ENCODE measurements at regions not wholly inside any gene's neighbourhood (a gene's known extent, or its start where the extent isn't known, plus 50 kb on each side); places are given as distances from the start of the nearest gene placed in this dataset.

- H3K27me3 ChIP-seq (ENCODE audit: control insufficient read depth in 2 of 2, insufficient read depth in 2 of 2, low read length in 2 of 2): no peaks in the 10 kb centered on the region
- Mint-ChIP-seq H3K9me3 (no peaks in the 10 kb centered on the region), H3K4me3 (peak overlapping the region in 1 of 10 donors; percentile 39), H3K36me3 (peaks cover 0 to 31% (median 9%) of the 10 kb centered on the region in 5 donors), H3K27me3 (no peaks in the 10 kb centered on the region), H3K27ac (peak overlapping the region in 6 of 9 donors; percentile 17 to 73 (median 58)), H3K4me1 (peaks cover 7 to 27% (median 16%) of the 10 kb centered on the region in 7 donors)
- no peak overlapping the region for H3K27ac ChIP-seq (ENCODE audit: low read depth, low read length)
- ATAC-seq: no peak
- POLR2A ChIA-PET: no interaction called here
- H3K4me3 ChIP-seq (ENCODE audit: low read length): no peak overlapping the region
- no peaks in the 10 kb centered on the region for H3K9me3 ChIP-seq (ENCODE audit: control insufficient read depth in 2 of 3, low read length in 3 of 3)
- no peak for DNase-seq
- intact Hi-C loops (cut with micrococcal nuclease): no loop called here
- H3K4me1 ChIP-seq (ENCODE audit: control insufficient read depth in 2 of 2, insufficient read depth in 2 of 2, low read length in 2 of 2): no peaks in the 10 kb centered on the region
- no peaks in the 10 kb centered on the region for H3K36me3 ChIP-seq (ENCODE audit: control insufficient read depth in 2 of 3, insufficient read depth in 3 of 3, low read length in 3 of 3)
- CTCF ChIA-PET: interaction anchor here (2.2 kb wide), 1 partner anchor 26 kb away, joined by 6 read pairs; no protein-coding TSS in a partner anchor
These were observed 91.9 kb upstream of the TMEM45B start for GRCh38 chr11:129723761-129724162.

- Histone ChIP-seq H3K27ac (ENCODE audit: low read depth, low read length) (no peak overlapping the region), H3K4me1 (ENCODE audit: control insufficient read depth in 2 of 2, insufficient read depth in 2 of 2, low read length in 2 of 2) (no peaks in the 10 kb centered on the region), H3K9me3 (ENCODE audit: control insufficient read depth in 2 of 3, low read length in 3 of 3) (no peaks in the 10 kb centered on the region), H3K27me3 (ENCODE audit: control insufficient read depth in 2 of 2, insufficient read depth in 2 of 2, low read length in 2 of 2) (no peaks in the 10 kb centered on the region), H3K4me3 (ENCODE audit: low read length) (no peak overlapping the region), H3K36me3 (ENCODE audit: control insufficient read depth in 2 of 3, insufficient read depth in 3 of 3, low read length in 3 of 3) (no peaks in the 10 kb centered on the region)
- no peak overlapping the region for H3K4me3 Mint-ChIP-seq
- ATAC-seq (no peak), DNase-seq (no peak)
- ChIA-PET CTCF (no interaction called here), POLR2A (no interaction called here)
- peaks cover 0 to 2% (median 0%) of the 10 kb centered on the region in 11 donors for H3K9me3 Mint-ChIP-seq
- H3K27me3 Mint-ChIP-seq: no peaks in the 10 kb centered on the region
- intact Hi-C loops (cut with micrococcal nuclease): no loop called here
- H3K4me1 Mint-ChIP-seq: peaks cover 7 to 27% (median 16%) of the 10 kb centered on the region in 7 donors
- H3K36me3 Mint-ChIP-seq: peaks cover 0 to 31% (median 9%) of the 10 kb centered on the region in 5 donors
- H3K27ac Mint-ChIP-seq: peak overlapping the region in 1 of 9 donors; percentile 73
These were observed 90.8 kb upstream of the TMEM45B start for GRCh38 chr11:129724866-129725265.

- ATAC-seq: no peak
These were observed 89.5 kb upstream of the TMEM45B start for GRCh38 chr11:129726179-129726578.

GRCh38 chr11:129728581-129728980 is 87.1 kb upstream of the TMEM45B start:
- no peak overlapping the region for H3K4me3 ChIP-seq (ENCODE audit: low read length)
- Mint-ChIP-seq H3K27me3 (no peaks in the 10 kb centered on the region), H3K36me3 (peaks cover 0 to 38% (median 13%) of the 10 kb centered on the region in 5 donors), H3K9me3 (peaks cover 0 to 2% (median 0%) of the 10 kb centered on the region in 11 donors), H3K27ac (no peak overlapping the region), H3K4me3 (no peak overlapping the region), H3K4me1 (peaks cover 0 to 11% (median 5%) of the 10 kb centered on the region in 7 donors)
- no peak overlapping the region for H3K27ac ChIP-seq (ENCODE audit: low read depth, low read length)
- no peaks in the 10 kb centered on the region for H3K27me3 ChIP-seq (ENCODE audit: control insufficient read depth in 2 of 2, insufficient read depth in 2 of 2, low read length in 2 of 2)
- no peaks in the 10 kb centered on the region for H3K4me1 ChIP-seq (ENCODE audit: control insufficient read depth in 2 of 2, insufficient read depth in 2 of 2, low read length in 2 of 2)
- DNase-seq (no peak), ATAC-seq (no peak)
- ChIA-PET CTCF (interaction anchor here (0.6 kb wide), 1 partner anchor 24 kb away, joined by 3 read pairs; no protein-coding TSS in a partner anchor), POLR2A (no interaction called here)
- intact Hi-C loops (cut with micrococcal nuclease): no loop called here
- H3K36me3 ChIP-seq (ENCODE audit: control insufficient read depth in 2 of 3, insufficient read depth in 3 of 3, low read length in 3 of 3): no peaks in the 10 kb centered on the region
- H3K9me3 ChIP-seq (ENCODE audit: control insufficient read depth in 2 of 3, low read length in 3 of 3): no peaks in the 10 kb centered on the region

More at GRCh38 chr11:129726179-129726578, 89.5 kb upstream of the TMEM45B start:
- Mint-ChIP-seq H3K9me3 (peaks cover 0 to 2% (median 0%) of the 10 kb centered on the region in 11 donors), H3K36me3 (peaks cover 0 to 32% (median 13%) of the 10 kb centered on the region in 5 donors), H3K27ac (no peak overlapping the region), H3K4me1 (peaks cover 8 to 27% (median 16%) of the 10 kb centered on the region in 7 donors), H3K4me3 (no peak overlapping the region), H3K27me3 (no peaks in the 10 kb centered on the region)
- H3K27ac ChIP-seq (ENCODE audit: low read depth, low read length): no peak overlapping the region
- H3K4me1 ChIP-seq (ENCODE audit: control insufficient read depth in 2 of 2, insufficient read depth in 2 of 2, low read length in 2 of 2): no peaks in the 10 kb centered on the region
- intact Hi-C loops (cut with micrococcal nuclease): no loop called here
- ChIA-PET POLR2A (no interaction called here), CTCF (interaction anchor here (0.9 kb wide), 1 partner anchor 24 kb away, joined by 4 read pairs; no protein-coding TSS in a partner anchor)
- no peaks in the 10 kb centered on the region for H3K27me3 ChIP-seq (ENCODE audit: control insufficient read depth in 2 of 2, insufficient read depth in 2 of 2, low read length in 2 of 2)
- DNase-seq: no peak
- H3K9me3 ChIP-seq (ENCODE audit: control insufficient read depth in 2 of 3, low read length in 3 of 3): no peaks in the 10 kb centered on the region
- H3K36me3 ChIP-seq (ENCODE audit: control insufficient read depth in 2 of 3, insufficient read depth in 3 of 3, low read length in 3 of 3): no peaks in the 10 kb centered on the region
- no peak overlapping the region for H3K4me3 ChIP-seq (ENCODE audit: low read length)

- H3K4me1 Mint-ChIP-seq: peaks cover 0 to 8% (median 2%) of the 10 kb centered on the region in 7 donors
- peaks cover 0 to 2% (median 0%) of the 10 kb centered on the region in 11 donors for H3K9me3 Mint-ChIP-seq
- Histone ChIP-seq H3K4me1 (ENCODE audit: control insufficient read depth in 2 of 2, insufficient read depth in 2 of 2, low read length in 2 of 2) (no peaks in the 10 kb centered on the region), H3K4me3 (ENCODE audit: low read length) (no peak overlapping the region), H3K27me3 (ENCODE audit: control insufficient read depth in 2 of 2, insufficient read depth in 2 of 2, low read length in 2 of 2) (no peaks in the 10 kb centered on the region), H3K36me3 (ENCODE audit: control insufficient read depth in 2 of 3, insufficient read depth in 3 of 3, low read length in 3 of 3) (no peaks in the 10 kb centered on the region), H3K9me3 (ENCODE audit: control insufficient read depth in 2 of 3, low read length in 3 of 3) (no peaks in the 10 kb centered on the region), H3K27ac (ENCODE audit: low read depth, low read length) (no peak overlapping the region)
- ChIA-PET POLR2A (no interaction called here), CTCF (interaction anchor here (0.8 kb wide), 1 partner anchor 21 kb away, joined by 3 read pairs; no protein-coding TSS in a partner anchor)
- H3K4me3 Mint-ChIP-seq: no peak overlapping the region
- ATAC-seq (no peak), DNase-seq (no peak)
- H3K27me3 Mint-ChIP-seq: peaks cover 0 to 3% (median 0%) of the 10 kb centered on the region in 5 donors
- intact Hi-C loops (cut with micrococcal nuclease): no loop called here
- peaks cover 0 to 35% (median 13%) of the 10 kb centered on the region in 5 donors for H3K36me3 Mint-ChIP-seq
- H3K27ac Mint-ChIP-seq: peak overlapping the region in 1 of 9 donors; percentile 42
These were observed 86.4 kb upstream of the TMEM45B start for GRCh38 chr11:129729216-129729615.

- Mint-ChIP-seq H3K4me3 (no peak overlapping the region), H3K4me1 (peaks cover 0 to 8% (median under 1%) of the 10 kb centered on the region in 7 donors), H3K27me3 (peaks cover 0 to 3% (median 0%) of the 10 kb centered on the region in 5 donors), H3K27ac (no peak overlapping the region), H3K36me3 (peaks cover 0 to 29% (median 13%) of the 10 kb centered on the region in 5 donors), H3K9me3 (peaks cover 0 to 2% (median 0%) of the 10 kb centered on the region in 11 donors)
- no peak overlapping the region for H3K4me3 ChIP-seq (ENCODE audit: low read length)
- no peaks in the 10 kb centered on the region for H3K36me3 ChIP-seq (ENCODE audit: control insufficient read depth in 2 of 3, insufficient read depth in 3 of 3, low read length in 3 of 3)
- no peak overlapping the region for H3K27ac ChIP-seq (ENCODE audit: low read depth, low read length)
- no peaks in the 10 kb centered on the region for H3K27me3 ChIP-seq (ENCODE audit: control insufficient read depth in 2 of 2, insufficient read depth in 2 of 2, low read length in 2 of 2)
- ATAC-seq (no peak), DNase-seq (no peak)
- no peaks in the 10 kb centered on the region for H3K4me1 ChIP-seq (ENCODE audit: control insufficient read depth in 2 of 2, insufficient read depth in 2 of 2, low read length in 2 of 2)
- intact Hi-C loops (cut with micrococcal nuclease): no loop called here
- no peaks in the 10 kb centered on the region for H3K9me3 ChIP-seq (ENCODE audit: control insufficient read depth in 2 of 3, low read length in 3 of 3)
- ChIA-PET CTCF (interaction anchor here (0.8 kb wide), 1 partner anchor 20 kb away, joined by 3 read pairs; no protein-coding TSS in a partner anchor), POLR2A (no interaction called here)
These were observed 85.8 kb upstream of the TMEM45B start for GRCh38 chr11:129729823-129730222.

- intact Hi-C loops (cut with micrococcal nuclease): no loop called here
- H3K36me3 ChIP-seq (ENCODE audit: control insufficient read depth in 2 of 3, insufficient read depth in 3 of 3, low read length in 3 of 3): no peaks in the 10 kb centered on the region
- no peaks in the 10 kb centered on the region for H3K27me3 ChIP-seq (ENCODE audit: control insufficient read depth in 2 of 2, insufficient read depth in 2 of 2, low read length in 2 of 2)
- H3K4me3 Mint-ChIP-seq: no peak overlapping the region
- CTCF ChIA-PET: no interaction called here
- H3K36me3 Mint-ChIP-seq: peaks cover 0 to 25% (median 5%) of the 10 kb centered on the region in 5 donors
- POLR2A ChIA-PET: no interaction called here
- no peak overlapping the region for H3K27ac ChIP-seq (ENCODE audit: low read depth, low read length)
- peaks cover 0 to 2% (median 0%) of the 10 kb centered on the region in 7 donors for H3K4me1 Mint-ChIP-seq
- H3K4me1 ChIP-seq (ENCODE audit: control insufficient read depth in 2 of 2, insufficient read depth in 2 of 2, low read length in 2 of 2): no peaks in the 10 kb centered on the region
- H3K9me3 ChIP-seq (ENCODE audit: control insufficient read depth in 2 of 3, low read length in 3 of 3): no peaks in the 10 kb centered on the region
- ATAC-seq: no peak
- peaks cover 0 to 2% (median 0%) of the 10 kb centered on the region in 11 donors for H3K9me3 Mint-ChIP-seq
- no peak for DNase-seq
- no peak overlapping the region for H3K4me3 ChIP-seq (ENCODE audit: low read length)
- H3K27ac Mint-ChIP-seq: no peak overlapping the region
- peaks cover 0 to 3% (median 0%) of the 10 kb centered on the region in 5 donors for H3K27me3 Mint-ChIP-seq
These were observed 84.3 kb upstream of the TMEM45B start for GRCh38 chr11:129731316-129731715.

Measured in naive thymus-derived CD4-positive, alpha-beta T cell (primary cell).